Erythroblast (primary cell): ENCODE measurements at regions not wholly inside any gene's neighbourhood (a gene's known extent, or its start where the extent isn't known, plus 50 kb on each side); places are given as distances from the start of the nearest gene placed in this dataset.

ENCODE experiments used
- DNase-seq, 2 experiments: peaks; one replicate each; lab custom pipeline; 2025; lab: John Stamatoyannopoulos, UW
- GATA1 ChIP-seq: IDR thresholded peaks from 2 replicates; pipeline ENCODE4 v1.6.1; 2011; ENCODE audit warnings: low read depth, mild to moderate bottlenecking, control low read depth, low read length, moderate library complexity
- POLR2A ChIP-seq: IDR thresholded peaks from 2 replicates; pipeline ENCODE4 v1.6.1; 2011; ENCODE audit warnings: mild to moderate bottlenecking, low read length

GRCh38 chr12:91240386-91241095, 57.9 kb upstream of the DCN start:
- no peak for DNase-seq
- TF ChIP-seq POLR2A (no peak), GATA1 (no peak)

DNA sequence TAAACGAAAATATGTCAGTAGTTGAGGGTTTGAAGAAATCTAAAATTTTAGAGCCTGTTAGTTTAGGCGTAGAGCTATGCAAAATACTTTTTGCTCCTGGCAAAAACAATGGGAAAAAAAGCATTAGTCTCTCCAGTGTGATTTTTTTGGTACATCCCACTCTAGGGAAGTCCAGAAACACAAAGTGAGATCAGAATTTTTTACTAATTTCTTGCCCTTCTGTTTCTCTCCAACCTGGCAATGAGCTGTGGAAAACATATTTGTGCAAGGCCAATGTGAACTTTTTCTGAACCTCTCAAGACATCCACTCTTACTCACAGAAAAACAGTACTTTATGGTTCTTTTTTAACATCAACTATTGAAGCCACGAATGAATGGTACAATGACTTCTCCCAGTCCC, 56.9 kb upstream of the DCN start:
- DNase-seq, result no peak
- no peak for TF ChIP-seq POLR2A
- TF ChIP-seq GATA1, result no peak
